Mesodermal cell (in vitro differentiated cells): ENCODE measurements at regions not wholly inside any gene's neighbourhood (a gene's known extent, or its start where the extent isn't known, plus 50 kb on each side); places are given as distances from the start of the nearest gene placed in this dataset.
A peak's percentile ranks its signal among the peaks of the same experiment; 100 is the strongest.

ENCODE experiments used
- H3K27ac ChIP-seq: 2 replicates; pipeline ENCODE4 v1.7.0; 2013; ENCODE audit warnings: mild to moderate bottlenecking, low read depth, low read length, moderate library complexity; ENCODE audit not compliant: severe bottlenecking
- H3K36me3 ChIP-seq: 2 replicates; pipeline ENCODE4 v1.7.1; 2013; ENCODE audit warnings: mild to moderate bottlenecking, low read length, moderate library complexity; ENCODE audit not compliant: control insufficient read depth, insufficient read depth
- H3K4me1 ChIP-seq: one replicate; pipeline ENCODE4 v1.7.1; 2013; ENCODE audit warnings: mild to moderate bottlenecking, low read length; ENCODE audit not compliant: insufficient read depth, control insufficient read depth, poor library complexity, severe bottlenecking
- H3K4me3 ChIP-seq: 2 replicates; pipeline ENCODE4 v1.7.0; 2013; ENCODE audit warnings: low read length, control low read depth, mild to moderate bottlenecking; ENCODE audit not compliant: insufficient read depth, poor library complexity, severe bottlenecking; ENCODE audit errors: extremely low read depth
- H3K9me3 ChIP-seq: 2 replicates; pipeline ENCODE4 v1.7.1; 2013; ENCODE audit warnings: mild to moderate bottlenecking, low read length, moderate library complexity; ENCODE audit not compliant: control insufficient read depth
- WGBS, 2 experiments: methylation state at CpG; one replicate each; pipeline ENCODE4 v1.1.5; 2013; ENCODE audit warnings: missing lambda C conversion rate in 2 of 2; ENCODE audit not compliant: insufficient coverage in 2 of 2; 5-methylcytosine and 5-hydroxymethylcytosine counted together

DNA sequence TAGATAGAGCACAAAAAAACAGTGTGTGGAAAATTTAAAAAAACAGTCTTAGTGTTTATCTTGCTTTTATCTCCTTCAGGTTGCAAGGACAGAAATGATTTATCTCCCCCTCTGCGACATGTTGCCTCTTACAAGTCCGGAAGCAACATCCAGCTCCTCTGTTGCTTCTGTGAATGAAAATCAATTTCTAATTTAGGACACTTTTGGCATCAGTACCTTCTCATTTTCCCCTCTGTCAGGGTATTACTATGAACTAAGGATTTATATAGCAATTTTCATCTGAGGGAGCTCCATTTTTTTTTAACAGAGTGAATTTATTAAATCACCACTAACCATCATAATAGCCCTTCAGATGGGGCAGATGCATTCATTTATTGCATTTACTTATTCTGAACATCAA lies 116.6 kb upstream of the PLXNC1 start:
- H3K9me3 ChIP-seq, result no peaks in the 10 kb centered on the region
- no peak overlapping the region for H3K4me3 ChIP-seq
- H3K36me3 ChIP-seq, result no peaks in the 10 kb centered on the region
- H3K4me1 ChIP-seq, result no peaks in the 10 kb centered on the region
- no CpG with 5 or more reads among the region's 2 CpGs for WGBS, 2 experiments
- H3K27ac ChIP-seq, result no peak overlapping the region

DNA sequence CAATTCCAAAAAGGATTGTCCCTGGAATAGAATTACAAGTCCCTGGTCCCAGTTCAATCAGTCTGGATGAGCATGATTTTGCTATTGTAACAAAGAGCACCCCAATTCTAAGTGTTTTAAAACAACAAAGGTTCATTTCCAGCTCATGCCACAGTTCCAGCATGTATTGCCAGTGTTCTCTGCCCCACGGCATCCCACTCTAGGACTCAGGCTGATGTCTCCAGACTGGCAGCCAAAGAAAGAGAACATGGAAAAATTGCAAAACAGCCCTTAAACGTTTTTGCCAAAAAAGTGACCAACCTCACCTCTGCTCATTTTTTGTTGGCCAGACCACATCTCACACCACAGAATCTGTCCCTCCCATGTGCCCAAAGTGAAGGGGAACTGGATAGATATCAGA lies 116.0 kb upstream of the PLXNC1 start:
- no peaks in the 10 kb centered on the region for H3K36me3 ChIP-seq
- no peaks in the 10 kb centered on the region for H3K4me1 ChIP-seq
- H3K4me3 ChIP-seq, result no peak overlapping the region
- H3K27ac ChIP-seq, result no peak overlapping the region
- 88 to 90% methylated on average over 1 of the region's 2 CpGs for WGBS, 2 experiments
- H3K9me3 ChIP-seq, result no peaks in the 10 kb centered on the region

DNA sequence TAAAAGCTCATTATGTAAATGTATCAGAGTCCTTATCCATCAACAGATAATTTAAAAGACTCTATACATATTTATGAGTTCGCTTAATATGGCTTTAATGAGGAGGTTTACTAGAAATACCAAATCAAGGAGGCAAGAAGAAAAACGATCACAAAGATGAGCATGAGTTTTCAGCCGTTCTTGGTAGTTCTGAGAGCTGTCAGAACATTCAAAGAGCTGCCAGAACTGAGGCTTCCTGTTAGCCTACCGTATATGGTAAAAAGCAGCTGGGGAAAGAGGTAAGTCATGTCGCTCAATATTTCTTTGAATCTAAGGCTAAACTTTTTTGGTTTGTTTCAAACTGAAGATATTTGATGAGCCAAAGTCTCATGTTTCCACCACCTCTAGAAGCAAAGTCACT lies 115.3 kb upstream of the PLXNC1 start:
- no peak overlapping the region for H3K27ac ChIP-seq
- H3K36me3 ChIP-seq, result no peaks in the 10 kb centered on the region

DNA sequence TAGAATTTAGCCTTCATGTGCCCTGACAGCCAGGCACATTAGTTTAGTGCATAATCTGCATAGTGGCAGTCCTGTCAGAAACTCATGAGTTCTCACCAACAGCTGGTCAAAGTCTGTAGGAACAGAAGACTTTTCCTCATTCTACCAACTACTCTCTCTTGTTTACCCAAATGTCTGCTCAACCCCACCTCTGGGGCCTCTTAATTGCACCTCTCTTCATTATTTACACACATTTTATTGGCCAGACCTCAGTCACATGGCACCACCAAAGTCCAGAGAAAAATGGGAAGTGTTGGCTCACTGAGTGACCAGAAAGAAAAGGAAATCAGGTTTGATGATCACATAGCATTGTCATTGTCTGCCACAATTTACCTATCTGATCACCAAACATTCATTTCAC lies 114.6 kb upstream of the PLXNC1 start:
- Histone ChIP-seq H3K36me3 (no peaks in the 10 kb centered on the region), H3K4me3 (no peak overlapping the region), H3K4me1 (no peaks in the 10 kb centered on the region), H3K9me3 (no peaks in the 10 kb centered on the region), H3K27ac (no peak overlapping the region)

More for the DNA sequence above, 115.3 kb upstream of the PLXNC1 start:
- no peaks in the 10 kb centered on the region for H3K9me3 ChIP-seq
- H3K4me3 ChIP-seq, result no peak overlapping the region
- no peaks in the 10 kb centered on the region for H3K4me1 ChIP-seq
- WGBS, 2 experiments, result 89 to 91% methylated on average over 4 of the region's 5 CpGs

DNA sequence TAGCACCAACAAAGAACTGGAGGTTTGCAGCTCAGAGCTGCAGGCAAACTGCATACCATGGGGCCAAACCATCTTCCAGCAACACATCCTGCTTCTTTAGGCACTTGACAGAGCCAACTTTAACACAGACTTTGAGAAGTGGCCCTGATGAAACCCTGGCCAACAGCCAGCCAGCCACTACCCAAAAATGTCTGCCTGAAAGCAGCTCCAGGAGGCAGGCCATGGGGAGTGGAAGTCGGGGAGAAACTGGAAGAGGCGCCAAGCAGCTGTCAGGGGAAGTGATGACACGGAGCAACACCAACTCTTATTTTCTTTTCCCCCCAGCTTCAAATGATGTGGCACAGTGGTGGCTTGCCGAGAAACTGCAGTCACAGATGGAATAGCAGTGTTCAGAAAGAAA lies 110.9 kb upstream of the PLXNC1 start:
- Histone ChIP-seq H3K4me3 (no peak overlapping the region), H3K36me3 (no peaks in the 10 kb centered on the region), H3K27ac (no peak overlapping the region), H3K9me3 (no peaks in the 10 kb centered on the region), H3K4me1 (no peaks in the 10 kb centered on the region)
- WGBS, 2 experiments, result 67 to 90% methylated on average over 1 to 2 of the region's 4 CpGs

DNA sequence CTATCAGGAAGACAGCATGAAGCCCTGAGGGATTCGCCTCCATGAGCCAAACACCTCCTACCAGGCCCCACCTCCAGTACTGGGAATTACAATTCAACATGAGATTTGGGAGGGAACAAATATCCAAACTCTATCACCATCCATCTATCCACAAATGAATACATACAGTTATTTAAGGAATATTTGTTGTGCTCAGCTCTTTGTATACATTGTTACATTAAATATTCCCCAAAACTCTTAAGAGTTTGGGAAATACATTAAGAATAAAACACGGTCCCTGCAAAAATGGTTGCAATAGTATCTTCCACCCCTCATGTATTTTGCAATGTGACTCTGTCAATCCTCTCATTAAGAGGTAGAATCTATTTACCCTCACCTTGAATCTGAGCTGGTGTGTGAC lies 109.8 kb upstream of the PLXNC1 start:
- Histone ChIP-seq H3K27ac (no peak overlapping the region), H3K4me1 (no peaks in the 10 kb centered on the region), H3K36me3 (no peaks in the 10 kb centered on the region), H3K9me3 (no peaks in the 10 kb centered on the region), H3K4me3 (no peak overlapping the region)
- WGBS, 2 experiments, result 100% methylated on average over 1 of the region's 2 CpGs

DNA sequence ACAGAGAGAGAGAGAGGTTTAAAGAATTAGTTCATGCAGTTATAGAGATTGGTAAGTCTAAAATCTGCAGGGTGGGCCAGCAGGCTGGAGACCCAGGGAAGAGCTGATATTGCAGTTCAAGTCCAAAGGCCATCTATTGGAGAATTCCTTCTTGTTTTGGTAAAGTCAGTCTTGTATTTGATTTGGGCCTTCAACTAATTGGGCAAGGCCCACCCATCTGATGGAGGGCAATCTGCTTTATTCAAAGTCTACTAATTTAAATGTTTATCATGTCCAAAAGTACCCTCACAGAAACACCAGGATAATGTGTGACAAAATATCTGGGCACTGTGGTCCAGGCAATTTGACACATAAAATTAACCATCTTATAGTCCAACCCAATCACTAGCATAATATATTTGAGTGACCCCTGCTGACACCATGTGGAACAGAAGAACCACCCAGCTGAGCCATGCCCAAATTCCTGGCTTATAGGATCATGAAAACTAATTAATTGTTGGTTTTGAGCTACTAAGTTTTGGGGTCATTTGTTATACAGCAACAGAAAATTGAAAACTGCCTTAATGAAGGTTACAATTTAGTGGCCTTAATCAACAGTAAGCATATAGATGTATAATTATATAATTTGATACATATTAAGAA lies 109.1 kb upstream of the PLXNC1 start:
- Histone ChIP-seq H3K9me3 (no peaks in the 10 kb centered on the region), H3K27ac (no peak overlapping the region), H3K4me1 (no peaks in the 10 kb centered on the region), H3K4me3 (no peak overlapping the region), H3K36me3 (no peaks in the 10 kb centered on the region)

DNA sequence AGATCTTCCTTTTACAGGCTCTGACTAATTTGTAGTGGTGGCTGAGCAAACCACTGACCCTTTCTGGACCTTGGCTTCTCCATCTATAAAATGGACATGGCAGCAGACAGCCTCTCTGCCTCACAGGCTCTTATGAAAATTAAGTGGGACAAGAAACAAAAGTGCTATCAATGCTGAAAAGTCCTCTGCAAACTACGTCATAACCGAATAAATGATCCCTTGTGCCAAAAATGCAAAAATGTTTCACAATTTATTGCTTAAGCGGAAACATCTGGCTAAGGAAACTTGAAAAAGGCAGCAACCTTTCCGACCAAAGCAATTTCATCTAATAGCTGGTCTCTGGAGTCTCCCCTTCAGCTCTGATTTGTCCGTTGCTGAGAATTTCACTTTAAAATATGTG lies 108.5 kb upstream of the PLXNC1 start:
- no peak overlapping the region for H3K4me3 ChIP-seq
- no peaks in the 10 kb centered on the region for H3K4me1 ChIP-seq
- no peaks in the 10 kb centered on the region for H3K36me3 ChIP-seq
- H3K27ac ChIP-seq, result no peak overlapping the region
- no peaks in the 10 kb centered on the region for H3K9me3 ChIP-seq
- 94 to 99% methylated on average over 4 of the region's 5 CpGs for WGBS, 2 experiments

DNA sequence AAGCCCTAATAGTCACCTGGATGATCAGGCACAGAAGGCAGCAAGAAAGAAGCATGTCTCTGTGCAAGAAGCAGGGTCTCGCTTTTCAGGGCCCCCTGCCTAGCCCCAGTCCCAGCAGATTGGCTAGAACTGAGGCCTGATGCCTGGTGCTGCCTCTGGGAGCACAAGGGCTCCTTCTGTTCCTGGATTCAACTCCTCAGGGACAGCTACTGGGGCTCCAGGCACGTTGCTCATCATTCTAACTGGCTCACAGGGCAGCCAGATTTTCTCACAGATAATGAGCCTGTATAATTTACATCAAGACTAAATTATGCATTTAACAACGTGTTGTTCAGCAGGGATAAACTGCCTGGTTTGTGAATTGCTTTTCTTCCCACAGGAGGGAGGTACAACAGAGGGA lies 106.5 kb upstream of the PLXNC1 start:
- Histone ChIP-seq H3K4me1 (no peaks in the 10 kb centered on the region), H3K36me3 (no peaks in the 10 kb centered on the region), H3K27ac (no peak overlapping the region), H3K9me3 (no peaks in the 10 kb centered on the region), H3K4me3 (no peak overlapping the region)
- WGBS, 2 experiments, result 52 to 67% methylated on average over 2 of the region's 3 CpGs

DNA sequence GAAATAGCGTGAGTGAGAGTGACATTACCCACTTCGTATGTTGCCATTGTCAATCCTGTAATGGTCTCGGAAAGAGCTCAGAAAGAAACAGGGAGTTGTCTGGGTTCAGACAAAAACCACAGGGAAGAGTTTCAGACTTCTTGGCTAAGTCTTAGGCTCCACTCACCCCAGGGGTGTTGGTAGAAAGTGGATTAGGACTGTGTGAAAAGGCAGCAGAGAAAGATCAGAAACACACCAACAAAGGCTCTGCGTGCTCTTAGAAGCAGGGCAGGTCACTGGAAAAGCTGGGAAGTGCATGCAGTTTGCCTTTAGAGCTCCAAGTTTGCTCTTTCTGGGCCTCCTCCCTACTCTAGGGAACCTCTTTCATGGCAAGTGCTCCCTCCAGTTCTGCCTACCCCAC lies 106.1 kb upstream of the PLXNC1 start:
- Histone ChIP-seq H3K4me1 (no peaks in the 10 kb centered on the region), H3K4me3 (no peak overlapping the region), H3K36me3 (no peaks in the 10 kb centered on the region), H3K27ac (peak overlapping the region; percentile 24), H3K9me3 (no peaks in the 10 kb centered on the region)
- WGBS, 2 experiments, result 61 to 73% methylated on average over 4 of the region's 4 CpGs

DNA sequence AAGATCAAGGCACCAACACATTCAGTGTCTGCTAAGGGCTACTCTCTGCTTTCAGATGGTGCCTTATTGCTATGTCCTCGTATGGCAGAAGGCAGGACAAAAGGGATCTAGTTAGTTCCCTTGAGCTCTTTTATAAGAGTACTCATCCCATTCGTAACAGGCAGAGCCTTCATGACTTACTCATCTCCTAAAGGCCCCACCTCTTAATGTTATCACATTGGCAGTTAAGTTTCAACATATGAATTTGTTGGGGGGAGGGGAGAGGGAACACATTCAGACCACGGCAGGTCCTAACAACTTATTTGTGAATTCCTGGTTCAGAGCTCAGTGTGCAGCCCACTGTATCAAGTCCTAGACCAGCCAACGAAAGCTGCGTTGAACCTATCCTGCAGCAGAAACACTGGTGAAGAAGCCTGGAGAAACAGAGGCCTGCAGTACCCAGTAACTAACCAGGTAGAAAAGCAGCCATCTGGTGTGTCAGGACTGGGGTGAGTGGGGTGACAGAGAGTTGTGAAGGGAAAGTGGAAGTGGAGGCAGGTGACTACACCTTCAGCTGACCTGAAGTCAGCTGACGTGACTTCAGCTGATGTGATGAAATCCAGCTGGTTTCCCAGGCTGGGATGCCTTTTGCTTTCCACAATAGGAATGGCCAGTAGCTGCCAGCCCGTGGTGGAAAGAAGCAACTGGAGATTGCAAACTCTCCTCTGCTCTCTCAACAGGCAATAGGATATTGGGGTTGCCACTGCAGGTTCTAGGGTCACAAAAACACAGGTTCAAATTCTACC lies 101.6 kb upstream of the PLXNC1 start:
- H3K27ac ChIP-seq, result no peak overlapping the region
- WGBS, 2 experiments, result 88 to 92% methylated on average over 5 to 7 of the region's 7 CpGs

More for the DNA sequence above, 101.6 kb upstream of the PLXNC1 start:
- no peak overlapping the region for H3K4me3 ChIP-seq
- H3K4me1 ChIP-seq, result no peaks in the 10 kb centered on the region
- H3K36me3 ChIP-seq, result no peaks in the 10 kb centered on the region
- no peaks in the 10 kb centered on the region for H3K9me3 ChIP-seq
